Peyer's patch (tissue), 4 donors: ENCODE measurements at regions not wholly inside any gene's neighbourhood (a gene's known extent, or its start where the extent isn't known, plus 50 kb on each side); places are given as distances from the start of the nearest gene placed in this dataset.

Experiments used
- POLR2A ChIP-seq, 2 donors: fragments of 450-650 bp; IDR thresholded peaks; one replicate each; pipeline ENCODE4 v1.5.1; 2017; ENCODE audit warnings: antibody characterized with exemption in 2 of 2, mild to moderate bottlenecking in 2 of 2, moderate library complexity in 2 of 2
- TF ChIP-seq, protein P1 (sequence below), 6 experiments: fragments of 450-650 bp in 4 of 6; fragments of 200-600 bp in 2 of 6; sonication (generic) in 1 of 6; IDR thresholded peaks; one replicate each; pipeline ENCODE4 v1.5.1; 2017 to 2019; ENCODE audit warnings: antibody characterized with exemption in 6 of 6, mild to moderate bottlenecking in 3 of 6, moderate library complexity in 1 of 6

DNA sequence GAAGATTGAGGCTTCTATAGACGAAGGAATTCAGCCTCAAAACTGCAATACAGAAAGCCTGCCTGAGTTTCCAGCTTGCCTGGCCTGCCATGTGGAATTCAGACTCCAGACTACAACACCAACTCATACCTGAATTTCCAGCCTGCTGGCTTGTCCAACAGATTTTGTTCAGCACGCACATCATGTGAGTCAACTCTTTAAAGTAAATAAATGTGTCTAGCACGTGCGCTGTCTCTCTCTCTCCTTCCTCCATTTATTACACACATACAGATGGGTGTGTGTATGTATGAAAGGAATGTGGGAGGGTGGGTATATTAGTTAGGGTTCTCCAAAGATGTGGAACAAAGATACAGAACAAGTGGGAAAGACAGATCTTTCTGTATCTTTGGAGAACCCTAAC, 82.4 kb upstream of the TAS2R1 start:
- TF ChIP-seq, protein P1, sequence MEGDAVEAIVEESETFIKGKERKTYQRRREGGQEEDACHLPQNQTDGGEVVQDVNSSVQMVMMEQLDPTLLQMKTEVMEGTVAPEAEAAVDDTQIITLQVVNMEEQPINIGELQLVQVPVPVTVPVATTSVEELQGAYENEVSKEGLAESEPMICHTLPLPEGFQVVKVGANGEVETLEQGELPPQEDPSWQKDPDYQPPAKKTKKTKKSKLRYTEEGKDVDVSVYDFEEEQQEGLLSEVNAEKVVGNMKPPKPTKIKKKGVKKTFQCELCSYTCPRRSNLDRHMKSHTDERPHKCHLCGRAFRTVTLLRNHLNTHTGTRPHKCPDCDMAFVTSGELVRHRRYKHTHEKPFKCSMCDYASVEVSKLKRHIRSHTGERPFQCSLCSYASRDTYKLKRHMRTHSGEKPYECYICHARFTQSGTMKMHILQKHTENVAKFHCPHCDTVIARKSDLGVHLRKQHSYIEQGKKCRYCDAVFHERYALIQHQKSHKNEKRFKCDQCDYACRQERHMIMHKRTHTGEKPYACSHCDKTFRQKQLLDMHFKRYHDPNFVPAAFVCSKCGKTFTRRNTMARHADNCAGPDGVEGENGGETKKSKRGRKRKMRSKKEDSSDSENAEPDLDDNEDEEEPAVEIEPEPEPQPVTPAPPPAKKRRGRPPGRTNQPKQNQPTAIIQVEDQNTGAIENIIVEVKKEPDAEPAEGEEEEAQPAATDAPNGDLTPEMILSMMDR (IDR thresholded peaks at IDR 0.05), result no peak
- TF ChIP-seq POLR2A (IDR thresholded peaks at IDR 0.05), result no peak
